OCI-LY7 (cell line): ENCODE measurements at regions not wholly inside any gene's neighbourhood (a gene's known extent, or its start where the extent isn't known, plus 50 kb on each side); places are given as distances from the start of the nearest gene placed in this dataset.

Source experiments
- BruUV-seq: library from RNA; stranded (reverse); fragments of 400-500 nt; replicated peaks from 2 replicates; lab custom pipeline; 2021; lab: Mats Ljungman, UMichigan
- CTCF ChIA-PET: fragments of 300-600 bp; sonication (Branson Sonifier 250); formaldehyde crosslinking; loops from one replicate; lab custom pipeline; 2022; ENCODE audit warnings: antibody characterized with exemption; ENCODE audit not compliant: unreplicated experiment; lab: Charles Lee
- POLR2A ChIA-PET: fragments of 300-600 bp; sonication (Branson Sonifier 250); formaldehyde crosslinking; loops from one replicate; lab custom pipeline; 2022; ENCODE audit warnings: antibody characterized with exemption; lab: Charles Lee
- DNase-seq: peaks from one replicate; pipeline ENCODE4 v3.0.0-alpha.2; 2015; ENCODE audit warnings: low spot score
- H2AFZ ChIP-seq: fragments of 200-600 bp; sonication (generic), shearing (Covaris generic); 2 replicates; pipeline ENCODE4 v1.6.1; 2014; ENCODE audit warnings: mild to moderate bottlenecking, antibody characterized with exemption, low read length, moderate library complexity
- H3K27ac ChIP-seq: fragments of 200-600 bp; sonication (generic); 2 replicates; pipeline ENCODE4 v1.5.1; 2014; ENCODE audit warnings: mixed run types, low read depth, mild to moderate bottlenecking, moderate library complexity, low read length, inconsistent platforms; ENCODE audit not compliant: poor library complexity, severe bottlenecking
- H3K36me3 ChIP-seq: fragments of 200-600 bp; sonication (generic); 2 replicates; pipeline ENCODE4 v1.6.1; 2014; ENCODE audit warnings: mild to moderate bottlenecking, antibody characterized with exemption, low read length, moderate library complexity, mixed read lengths; ENCODE audit not compliant: insufficient read depth
- H3K4me1 ChIP-seq: fragments of 200-600 bp; sonication (generic); 2 replicates; pipeline ENCODE4 v1.5.1; 2014; ENCODE audit warnings: mild to moderate bottlenecking, low read length; ENCODE audit not compliant: insufficient read depth, poor library complexity, severe bottlenecking
- H3K4me2 ChIP-seq: fragments of 200-600 bp; sonication (generic); 2 replicates; pipeline ENCODE4 v1.6.1; 2014; ENCODE audit warnings: mild to moderate bottlenecking, low read length
- H3K4me3 ChIP-seq: fragments of 200-600 bp; sonication (generic); 2 replicates; pipeline ENCODE4 v1.5.1; 2014; ENCODE audit warnings: mild to moderate bottlenecking, low read depth, low read length; ENCODE audit not compliant: poor library complexity, severe bottlenecking
- H3K79me2 ChIP-seq: fragments of 200-600 bp; sonication (generic); 2 replicates; pipeline ENCODE4 v1.6.1; 2016; ENCODE audit warnings: low read depth, mild to moderate bottlenecking, low read length, moderate library complexity, mixed read lengths; ENCODE audit not compliant: insufficient read depth
- H3K9me2 ChIP-seq: fragments of 200-600 bp; sonication (generic); 2 replicates; pipeline ENCODE4 v1.6.1; 2016; ENCODE audit warnings: mild to moderate bottlenecking, low read length, mixed read lengths; ENCODE audit not compliant: insufficient read depth
- H3K9me3 ChIP-seq: fragments of 200-600 bp; sonication (generic); 2 replicates; pipeline ENCODE4 v1.6.1; 2014; ENCODE audit warnings: mild to moderate bottlenecking, mixed run types, low read length, mixed read lengths
- H4K20me1 ChIP-seq: fragments of 200-600 bp; sonication (generic); 2 replicates; pipeline ENCODE4 v1.6.1; 2014; ENCODE audit warnings: mild to moderate bottlenecking, antibody characterized with exemption, low read length, moderate library complexity, mixed read lengths; ENCODE audit not compliant: insufficient read depth
- EZH2phosphoT487 ChIP-seq: fragments of 200-600 bp; sonication (generic); IDR thresholded peaks from 2 replicates; pipeline ENCODE4 v1.6.1; 2018; ENCODE audit warnings: low read depth, borderline replicate concordance, mild to moderate bottlenecking, mixed run types, antibody characterized with exemption, low read length, moderate library complexity, mixed read lengths
- intact Hi-C: fragments of 100-400 bp; cut with micrococcal nuclease; formaldehyde crosslinking; loops from one replicate; pipeline ENCODE4 v1.10.0; 2022; ENCODE audit not compliant: unreplicated experiment
- TF ChIP-seq, protein P1 (sequence below): fragments of 200-600 bp; sonication (generic); conservative IDR thresholded peaks from 2 replicates; pipeline ENCODE4 v1.5.1; 2014; ENCODE audit warnings: mild to moderate bottlenecking, antibody characterized with exemption, low read length, moderate library complexity, mixed read lengths

DNA sequence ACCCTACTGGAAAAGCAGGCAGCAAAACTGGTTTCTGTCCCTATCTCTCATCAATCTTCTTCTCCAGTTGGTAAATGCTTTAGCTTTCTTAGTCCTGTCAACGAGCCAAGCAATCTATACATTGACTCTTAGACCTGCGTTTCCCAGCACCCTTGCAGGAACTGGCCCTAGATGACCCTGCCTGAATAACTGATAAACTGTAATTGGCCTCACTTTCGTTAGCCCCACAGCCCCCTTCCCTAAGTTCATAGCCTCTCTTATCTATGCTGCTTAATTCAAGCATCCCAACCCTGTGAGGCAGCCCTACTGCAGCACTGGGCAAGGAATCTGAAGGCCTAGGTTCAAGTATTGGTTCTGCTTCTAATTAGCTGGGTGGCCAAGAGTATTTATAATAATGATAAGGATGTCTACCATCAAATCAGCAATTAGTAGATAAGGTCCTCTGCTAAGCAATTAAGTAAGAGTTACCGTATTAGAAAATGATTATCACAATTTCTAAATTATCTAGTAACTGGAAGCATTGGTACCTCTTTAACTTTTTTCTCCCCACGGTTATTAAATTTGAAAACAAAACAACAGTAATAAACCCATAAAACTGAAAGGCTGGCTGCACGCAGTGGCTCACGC lies 86.4 kb upstream of the RMDN2 start:
- Histone ChIP-seq H2AFZ (no peak overlapping the region), H3K36me3 (no peaks in the 10 kb centered on the region), H3K9me2 (no peaks in the 10 kb centered on the region), H3K4me3 (no peak overlapping the region), H3K4me1 (no peaks in the 10 kb centered on the region), H3K79me2 (no peaks in the 10 kb centered on the region), H3K9me3 (no peaks in the 10 kb centered on the region), H4K20me1 (no peaks in the 10 kb centered on the region), H3K4me2 (no peak overlapping the region), H3K27ac (no peak overlapping the region)
- no peak for TF ChIP-seq EZH2phosphoT487
- TF ChIP-seq, protein P1, sequence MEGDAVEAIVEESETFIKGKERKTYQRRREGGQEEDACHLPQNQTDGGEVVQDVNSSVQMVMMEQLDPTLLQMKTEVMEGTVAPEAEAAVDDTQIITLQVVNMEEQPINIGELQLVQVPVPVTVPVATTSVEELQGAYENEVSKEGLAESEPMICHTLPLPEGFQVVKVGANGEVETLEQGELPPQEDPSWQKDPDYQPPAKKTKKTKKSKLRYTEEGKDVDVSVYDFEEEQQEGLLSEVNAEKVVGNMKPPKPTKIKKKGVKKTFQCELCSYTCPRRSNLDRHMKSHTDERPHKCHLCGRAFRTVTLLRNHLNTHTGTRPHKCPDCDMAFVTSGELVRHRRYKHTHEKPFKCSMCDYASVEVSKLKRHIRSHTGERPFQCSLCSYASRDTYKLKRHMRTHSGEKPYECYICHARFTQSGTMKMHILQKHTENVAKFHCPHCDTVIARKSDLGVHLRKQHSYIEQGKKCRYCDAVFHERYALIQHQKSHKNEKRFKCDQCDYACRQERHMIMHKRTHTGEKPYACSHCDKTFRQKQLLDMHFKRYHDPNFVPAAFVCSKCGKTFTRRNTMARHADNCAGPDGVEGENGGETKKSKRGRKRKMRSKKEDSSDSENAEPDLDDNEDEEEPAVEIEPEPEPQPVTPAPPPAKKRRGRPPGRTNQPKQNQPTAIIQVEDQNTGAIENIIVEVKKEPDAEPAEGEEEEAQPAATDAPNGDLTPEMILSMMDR, result no peak
- ChIA-PET CTCF (no interaction called here), POLR2A (interaction anchor here (0.6 kb wide), 1 partner anchor 595 kb away, joined by 3 read pairs; no protein-coding TSS in a partner anchor)
- intact Hi-C loops, result no loop called here
- no peak for DNase-seq
- no TSS peak for BruUV-seq

DNA sequence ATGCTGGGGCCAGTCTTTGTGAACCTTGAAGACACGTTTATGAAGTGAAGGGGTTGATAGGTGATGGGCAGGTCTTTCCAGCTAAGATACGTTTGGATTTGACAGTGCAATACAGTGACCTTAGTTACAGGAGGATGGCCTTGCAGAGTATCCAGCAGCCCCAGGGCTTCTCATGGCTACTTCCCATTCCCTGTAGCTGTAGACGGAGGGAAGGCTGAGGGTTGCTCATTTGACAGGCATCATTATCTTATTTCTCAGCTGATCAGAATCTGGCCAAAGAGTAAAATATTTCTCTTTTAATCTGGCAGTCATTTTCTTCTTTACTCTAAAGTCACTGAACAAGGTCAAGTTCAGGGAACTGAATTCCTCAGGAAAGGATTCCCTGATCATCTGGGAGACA lies 85.1 kb upstream of the RMDN2 start:
- no peak overlapping the region for H3K27ac ChIP-seq
- TF ChIP-seq, protein P1, result no peak
- no peak for TF ChIP-seq EZH2phosphoT487
- H3K9me3 ChIP-seq, result no peaks in the 10 kb centered on the region
- no peaks in the 10 kb centered on the region for H3K79me2 ChIP-seq
- DNase-seq, result no peak
- intact Hi-C loops, result no loop called here
- no peaks in the 10 kb centered on the region for H3K4me1 ChIP-seq
- CTCF ChIA-PET, result no interaction called here
- H3K4me3 ChIP-seq, result no peak overlapping the region
- H3K9me2 ChIP-seq, result no peaks in the 10 kb centered on the region
- BruUV-seq, result no TSS peak
- H3K4me2 ChIP-seq, result no peak overlapping the region
- no peaks in the 10 kb centered on the region for H3K36me3 ChIP-seq
- no peaks in the 10 kb centered on the region for H4K20me1 ChIP-seq
- H2AFZ ChIP-seq, result no peak overlapping the region
- POLR2A ChIA-PET, result interaction anchor here (0.6 to 0.8 kb wide), 2 partner anchors 13 to 710 kb away, joined by 3 read pairs; no protein-coding TSS in a partner anchor

DNA sequence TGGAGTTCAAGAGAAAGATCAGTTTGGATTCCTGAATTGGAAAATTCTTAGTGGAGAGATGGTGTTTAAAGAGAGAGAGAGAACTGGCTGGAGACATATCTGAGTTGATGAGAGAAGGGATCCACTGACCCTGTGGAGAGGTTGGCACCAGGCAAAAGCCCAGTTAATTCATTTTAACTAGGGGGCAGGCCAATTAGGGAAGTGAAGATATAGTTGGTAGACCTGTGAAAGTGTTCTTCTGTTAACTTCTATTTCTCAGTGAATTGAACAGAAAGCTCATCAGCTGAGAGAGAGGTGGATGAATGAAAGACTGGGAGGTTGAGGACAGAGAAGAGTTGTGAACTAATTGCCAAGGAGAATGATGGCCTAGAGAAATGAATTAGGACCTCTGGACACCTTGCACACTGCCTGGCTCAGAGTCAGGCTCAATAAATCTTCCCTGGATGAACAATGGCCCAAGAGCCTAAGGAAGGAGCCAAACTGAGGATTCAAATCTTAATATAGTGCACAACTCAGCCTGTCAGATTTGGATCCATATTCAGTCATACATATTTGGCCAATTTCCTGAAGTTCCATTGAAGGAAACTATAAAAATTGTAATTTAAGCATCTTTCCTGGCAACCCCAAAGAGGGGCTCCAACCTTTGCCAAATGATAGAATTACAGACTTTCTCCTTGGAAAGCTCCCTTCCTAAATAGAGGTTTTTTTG lies 82.2 kb upstream of the RMDN2 start:
- H2AFZ ChIP-seq, result no peak overlapping the region
- DNase-seq, result no peak
- H3K4me1 ChIP-seq, result no peaks in the 10 kb centered on the region
- ChIA-PET CTCF (no interaction called here), POLR2A (no interaction called here)
- no peaks in the 10 kb centered on the region for H3K79me2 ChIP-seq
- H3K9me3 ChIP-seq, result no peaks in the 10 kb centered on the region
- no TSS peak for BruUV-seq
- H3K27ac ChIP-seq, result no peak overlapping the region
- H3K36me3 ChIP-seq, result no peaks in the 10 kb centered on the region
- no peaks in the 10 kb centered on the region for H3K9me2 ChIP-seq
- H3K4me3 ChIP-seq, result no peak overlapping the region
- no peaks in the 10 kb centered on the region for H4K20me1 ChIP-seq
- TF ChIP-seq EZH2phosphoT487, result no peak
- TF ChIP-seq, protein P1, result no peak
- intact Hi-C loops, result no loop called here
- H3K4me2 ChIP-seq, result no peak overlapping the region
